ENCODE measurements at regions not wholly inside any gene's neighbourhood (a gene's known extent, or its start where the extent isn't known, plus 50 kb on each side); places are given as distances from the start of the nearest gene placed in this dataset.

GRCh38 chr6:74946961-74947360 lies 258.9 kb downstream of the COL12A1 start:
- intact Hi-C loops (cut with DNase I, micrococcal nuclease), result no loop called here
- Mint-ChIP-seq H3K27me3 (no peaks in the 10 kb centered on the region), H3K36me3 (ENCODE audit: low read depth) (no peaks in the 10 kb centered on the region), H3K4me3 (no peak overlapping the region), H3K27ac (no peak overlapping the region), H3K9me3 (ENCODE audit: low read depth) (peaks cover 6% of the 10 kb centered on the region), H3K4me1 (no peaks in the 10 kb centered on the region)
- ChIA-PET CTCF (no interaction called here), POLR2A (no interaction called here)
- ATAC-seq, result no peak
- no peak for DNase-seq

GRCh38 chr6:74942130-74942529 lies 263.7 kb downstream of the COL12A1 start:
- CTCF ChIA-PET, result interaction anchor here (1.0 kb wide), 1 partner anchor 268 kb away, joined by 3 read pairs; no protein-coding TSS in a partner anchor
- ATAC-seq (no peak), DNase-seq (no peak)
- Mint-ChIP-seq H3K9me3 (ENCODE audit: low read depth) (peaks cover 1% of the 10 kb centered on the region), H3K4me1 (no peaks in the 10 kb centered on the region), H3K4me3 (no peak overlapping the region), H3K27me3 (no peaks in the 10 kb centered on the region), H3K36me3 (ENCODE audit: low read depth) (no peaks in the 10 kb centered on the region), H3K27ac (no peak overlapping the region)
- POLR2A ChIA-PET, result no interaction called here
- intact Hi-C loops (cut with DNase I, micrococcal nuclease), result no loop called here

GRCh38 chr6:74941424-74941823 lies 264.4 kb downstream of the COL12A1 start:
- CTCF ChIA-PET, result interaction anchor here (1.0 kb wide), 1 partner anchor 269 kb away, joined by 3 read pairs; no protein-coding TSS in a partner anchor
- no peak overlapping the region for H3K4me3 Mint-ChIP-seq
- no peaks in the 10 kb centered on the region for H3K36me3 Mint-ChIP-seq (ENCODE audit: low read depth)
- POLR2A ChIA-PET, result no interaction called here
- no peaks in the 10 kb centered on the region for H3K4me1 Mint-ChIP-seq
- no peak for ATAC-seq
- no peak for DNase-seq
- no peaks in the 10 kb centered on the region for H3K9me3 Mint-ChIP-seq (ENCODE audit: low read depth)
- H3K27me3 Mint-ChIP-seq, result no peaks in the 10 kb centered on the region
- intact Hi-C loops (cut with DNase I, micrococcal nuclease), result no loop called here
- H3K27ac Mint-ChIP-seq, result no peak overlapping the region

GRCh38 chr6:74939721-74940620 lies 265.9 kb downstream of the COL12A1 start:
- intact Hi-C loops (cut with DNase I, micrococcal nuclease), result no loop called here
- ChIA-PET POLR2A (interaction anchor here (0.7 kb wide), 1 partner anchor 1099 kb away, joined by 4 read pairs; no protein-coding TSS in a partner anchor), CTCF (no interaction called here)
- no peak for DNase-seq
- H3K4me1 Mint-ChIP-seq, result no peaks in the 10 kb centered on the region
- H3K27ac Mint-ChIP-seq, result no peak overlapping the region
- no peak overlapping the region for H3K4me3 Mint-ChIP-seq
- no peaks in the 10 kb centered on the region for H3K36me3 Mint-ChIP-seq (ENCODE audit: low read depth)
- no peak for ATAC-seq
- H3K27me3 Mint-ChIP-seq, result no peaks in the 10 kb centered on the region
- H3K9me3 Mint-ChIP-seq (ENCODE audit: low read depth), result no peaks in the 10 kb centered on the region

- CTCF ChIA-PET, result no interaction called here
- Mint-ChIP-seq H3K36me3 (ENCODE audit: low read depth) (no peaks in the 10 kb centered on the region), H3K27me3 (no peaks in the 10 kb centered on the region), H3K4me3 (no peak overlapping the region), H3K27ac (no peak overlapping the region), H3K4me1 (no peaks in the 10 kb centered on the region), H3K9me3 (ENCODE audit: low read depth) (no peaks in the 10 kb centered on the region)
- POLR2A ChIA-PET, result no interaction called here
- DNase-seq, result no peak
- intact Hi-C loops (cut with DNase I, micrococcal nuclease), result no loop called here
- ATAC-seq, result no peak
Measured at GRCh38 chr6:74939151-74939708, 266.6 kb downstream of the COL12A1 start.

- Mint-ChIP-seq H3K4me3 (no peak overlapping the region), H3K27ac (no peak overlapping the region), H3K9me3 (ENCODE audit: low read depth) (no peaks in the 10 kb centered on the region), H3K36me3 (ENCODE audit: low read depth) (no peaks in the 10 kb centered on the region), H3K4me1 (no peaks in the 10 kb centered on the region), H3K27me3 (no peaks in the 10 kb centered on the region)
- ChIA-PET CTCF (no interaction called here), POLR2A (no interaction called here)
- no peak for ATAC-seq
- intact Hi-C loops (cut with DNase I, micrococcal nuclease), result no loop called here
- no peak for DNase-seq
Measured at GRCh38 chr6:74937936-74938335, 267.9 kb downstream of the COL12A1 start.

GRCh38 chr6:74936886-74937285 lies 269.0 kb downstream of the COL12A1 start:
- CTCF ChIA-PET, result interaction anchor here (1.1 kb wide), 1 partner anchor 14 kb away, joined by 3 read pairs; no protein-coding TSS in a partner anchor
- Mint-ChIP-seq H3K27me3 (no peaks in the 10 kb centered on the region), H3K27ac (no peak overlapping the region), H3K9me3 (ENCODE audit: low read depth) (no peaks in the 10 kb centered on the region), H3K4me1 (no peaks in the 10 kb centered on the region), H3K36me3 (ENCODE audit: low read depth) (no peaks in the 10 kb centered on the region), H3K4me3 (no peak overlapping the region)
- ATAC-seq, result no peak
- POLR2A ChIA-PET, result no interaction called here
- intact Hi-C loops (cut with DNase I, micrococcal nuclease), result no loop called here
- DNase-seq, result no peak

- ChIA-PET POLR2A (no interaction called here), CTCF (no interaction called here)
- ATAC-seq (no peak), DNase-seq (no peak)
- no peak overlapping the region for H3K4me3 Mint-ChIP-seq
- H3K27me3 Mint-ChIP-seq, result no peaks in the 10 kb centered on the region
- no peak overlapping the region for H3K27ac Mint-ChIP-seq
- intact Hi-C loops (cut with DNase I, micrococcal nuclease), result no loop called here
- no peaks in the 10 kb centered on the region for H3K36me3 Mint-ChIP-seq (ENCODE audit: low read depth)
- H3K4me1 Mint-ChIP-seq, result no peaks in the 10 kb centered on the region
- H3K9me3 Mint-ChIP-seq (ENCODE audit: low read depth), result no peaks in the 10 kb centered on the region
Measured at GRCh38 chr6:74932232-74932888, 273.5 kb downstream of the COL12A1 start.

- ATAC-seq, result no peak
- ChIA-PET POLR2A (no interaction called here), CTCF (interaction anchor here (0.5 kb wide), 1 partner anchor 299 kb away, joined by 3 read pairs; no protein-coding TSS in a partner anchor)
- no peaks in the 10 kb centered on the region for H3K36me3 Mint-ChIP-seq (ENCODE audit: low read depth)
- no peak overlapping the region for H3K27ac Mint-ChIP-seq
- DNase-seq, result no peak
- H3K27me3 Mint-ChIP-seq, result no peaks in the 10 kb centered on the region
- no peak overlapping the region for H3K4me3 Mint-ChIP-seq
- intact Hi-C loops (cut with DNase I, micrococcal nuclease), result no loop called here
- H3K4me1 Mint-ChIP-seq, result no peaks in the 10 kb centered on the region
- no peaks in the 10 kb centered on the region for H3K9me3 Mint-ChIP-seq (ENCODE audit: low read depth)
Measured at GRCh38 chr6:74931558-74931957, 274.3 kb downstream of the COL12A1 start.

- ChIA-PET CTCF (no interaction called here), POLR2A (no interaction called here)
- intact Hi-C loops (cut with DNase I, micrococcal nuclease), result no loop called here
- Mint-ChIP-seq H3K36me3 (ENCODE audit: low read depth) (no peaks in the 10 kb centered on the region), H3K4me1 (no peaks in the 10 kb centered on the region), H3K27ac (no peak overlapping the region), H3K4me3 (no peak overlapping the region), H3K27me3 (no peaks in the 10 kb centered on the region), H3K9me3 (ENCODE audit: low read depth) (no peaks in the 10 kb centered on the region)
- ATAC-seq (no peak), DNase-seq (no peak)
Measured at GRCh38 chr6:74928203-74928602, 277.6 kb downstream of the COL12A1 start.

- Mint-ChIP-seq H3K4me1 (no peaks in the 10 kb centered on the region), H3K27me3 (no peaks in the 10 kb centered on the region), H3K27ac (no peak overlapping the region), H3K4me3 (no peak overlapping the region), H3K9me3 (ENCODE audit: low read depth) (no peaks in the 10 kb centered on the region), H3K36me3 (ENCODE audit: low read depth) (no peaks in the 10 kb centered on the region)
- CTCF ChIA-PET, result no interaction called here
- ATAC-seq, result no peak
- intact Hi-C loops (cut with DNase I, micrococcal nuclease), result no loop called here
- no peak for DNase-seq
- POLR2A ChIA-PET, result no interaction called here
Measured at GRCh38 chr6:74927299-74927698, 278.6 kb downstream of the COL12A1 start.

GRCh38 chr6:74925683-74926082 lies 280.2 kb downstream of the COL12A1 start:
- H3K9me3 Mint-ChIP-seq (ENCODE audit: low read depth), result no peaks in the 10 kb centered on the region
- ChIA-PET CTCF (no interaction called here), POLR2A (no interaction called here)
- DNase-seq (no peak), ATAC-seq (no peak)
- no peaks in the 10 kb centered on the region for H3K36me3 Mint-ChIP-seq (ENCODE audit: low read depth)
- no peaks in the 10 kb centered on the region for H3K4me1 Mint-ChIP-seq
- intact Hi-C loops (cut with DNase I, micrococcal nuclease), result no loop called here
- no peak overlapping the region for H3K27ac Mint-ChIP-seq
- H3K4me3 Mint-ChIP-seq, result no peak overlapping the region
- no peaks in the 10 kb centered on the region for H3K27me3 Mint-ChIP-seq

Data from activated CD4-positive, alpha-beta T cell treated with anti-CD3 and anti-CD28 coated beads for 36 hours (primary cell).